NT2/D1 (cell line): ENCODE measurements at regions not wholly inside any gene's neighbourhood (a gene's known extent, or its start where the extent isn't known, plus 50 kb on each side); places are given as distances from the start of the nearest gene placed in this dataset.

Source experiments
- SUZ12 ChIP-seq: IDR thresholded peaks from 2 replicates; pipeline ENCODE4 v1.6.1; 2011; ENCODE audit not compliant: insufficient read length, insufficient read depth; ENCODE audit errors: extremely low read depth
- YY1 ChIP-seq: IDR thresholded peaks from 2 replicates; pipeline ENCODE4 v1.6.1; 2011; ENCODE audit not compliant: insufficient read length, insufficient read depth
- ZNF274 ChIP-seq: IDR thresholded peaks from 2 replicates; pipeline ENCODE4 v1.6.1; 2011; ENCODE audit warnings: mild to moderate bottlenecking, low read depth, low read length

- TF ChIP-seq ZNF274 (no peak), YY1 (no peak), SUZ12 (no peak)
Measured at GRCh38 chrX:6852121-6852520, 295.4 kb upstream of the STS start.
